Caco-2 (cell line): ENCODE measurements at regions not wholly inside any gene's neighbourhood (a gene's known extent, or its start where the extent isn't known, plus 50 kb on each side); places are given as distances from the start of the nearest gene placed in this dataset.

Experiments
- BruUV-seq: library from RNA; stranded (reverse); fragments of 400-500 nt; replicated peaks from 2 replicates; lab custom pipeline; 2021; lab: Mats Ljungman, UMichigan
- CTCF ChIA-PET: fragments of 300-600 bp; sonication (Branson Sonifier 250); formaldehyde crosslinking; loops from one replicate; lab custom pipeline; 2022; ENCODE audit warnings: antibody characterized with exemption; lab: Charles Lee
- POLR2A ChIA-PET: fragments of 300-600 bp; sonication (Branson Sonifier 250); formaldehyde crosslinking; loops from one replicate; lab custom pipeline; 2022; ENCODE audit warnings: antibody characterized with exemption; lab: Charles Lee
- DNase-seq, 2 experiments: peaks; one replicate each; pipeline versions ENCODE4 v3.0.0 to v3.0.0-alpha.2; 2020 to 2022
- H3K27me3 ChIP-seq: replicated peaks from 2 replicates; pipeline ENCODE4 v1.6.0; 2011; ENCODE audit warnings: low read length; ENCODE audit not compliant: control insufficient read depth, insufficient read depth
- H3K36me3 ChIP-seq: 2 replicates; pipeline ENCODE4 v1.5.1; 2011; ENCODE audit warnings: low read length; ENCODE audit not compliant: control insufficient read depth, insufficient read depth
- H3K4me1 ChIP-seq: fragments of 250-450 bp; sonication (Bioruptor Pico); 2 replicates; pipeline ENCODE4 v1.5.1; 2020; ENCODE audit warnings: mild to moderate bottlenecking
- H3K4me3 ChIP-seq: 2 replicates; pipeline ENCODE4 v1.5.1; 2011; ENCODE audit warnings: low read depth, mild to moderate bottlenecking, control low read depth, low read length
- H3K9me3 ChIP-seq: fragments of 250-450 bp; sonication (Bioruptor Pico); 2 replicates; pipeline ENCODE4 v1.5.1; 2020; ENCODE audit warnings: mild to moderate bottlenecking, moderate library complexity
- H3K27ac Mint-ChIP-seq: one replicate; pipeline ENCODE4 v1.8.0; 2022; ENCODE audit warnings: mixed read lengths; ENCODE audit not compliant: unreplicated experiment
- H3K27me3 Mint-ChIP-seq: one replicate; pipeline ENCODE4 v1.8.0; 2022; ENCODE audit warnings: mixed read lengths; ENCODE audit not compliant: insufficient read depth, unreplicated experiment
- H3K36me3 Mint-ChIP-seq: one replicate; pipeline ENCODE4 v1.8.0; 2022; ENCODE audit warnings: mild to moderate bottlenecking, mixed read lengths; ENCODE audit not compliant: insufficient read depth, unreplicated experiment
- H3K4me1 Mint-ChIP-seq: one replicate; pipeline ENCODE4 v1.8.0; 2022; ENCODE audit warnings: low read depth, mixed read lengths; ENCODE audit not compliant: unreplicated experiment
- H3K4me3 Mint-ChIP-seq: one replicate; pipeline ENCODE4 v1.8.0; 2022; ENCODE audit warnings: mild to moderate bottlenecking, moderate library complexity, mixed read lengths; ENCODE audit not compliant: unreplicated experiment
- H3K9me3 Mint-ChIP-seq: one replicate; pipeline ENCODE4 v1.8.0; 2022; ENCODE audit warnings: mixed read lengths; ENCODE audit not compliant: unreplicated experiment
- CTCF ChIP-seq, 2 experiments: fragments of 200-600 bp in 1 of 2; IDR thresholded peaks; 1 replicate in 1 of 2; 2 replicates in 1 of 2; pipeline versions ENCODE4 v1.5.1 to v1.8.0; 2011 to 2022; ENCODE audit warnings: antibody characterized with exemption in 1 of 2, control low read depth in 1 of 2, inconsistent platforms in 1 of 2, low read depth in 1 of 2, low read length in 1 of 2, mild to moderate bottlenecking in 1 of 2, moderate library complexity in 1 of 2; ENCODE audit not compliant: insufficient read depth in 1 of 2, severe bottlenecking in 1 of 2, unreplicated experiment in 1 of 2
- intact Hi-C: fragments of 100-400 bp; cut with micrococcal nuclease; formaldehyde crosslinking; loops from one replicate; pipeline ENCODE4 v1.10.0; 2022; ENCODE audit not compliant: unreplicated experiment

GRCh38 chr12:72110937-72111650, 161.1 kb upstream of the TRHDE start:
- no peak overlapping the region for H3K4me3 Mint-ChIP-seq
- Histone ChIP-seq H3K36me3 (no peaks in the 10 kb centered on the region), H3K9me3 (no peaks in the 10 kb centered on the region), H3K4me1 (no peaks in the 10 kb centered on the region), H3K4me3 (no peak overlapping the region), H3K27me3 (no peaks in the 10 kb centered on the region)
- no TSS peak for BruUV-seq
- no peak for DNase-seq
- ChIA-PET CTCF (no interaction called here), POLR2A (no interaction called here)
- no peaks in the 10 kb centered on the region for H3K36me3 Mint-ChIP-seq
- TF ChIP-seq CTCF (IDR thresholded peaks at IDR 0.05; ENCODE audit: insufficient read depth in 1 of 2, low read depth in 1 of 2, low read length in 1 of 2, severe bottlenecking in 1 of 2, unreplicated experiment in 1 of 2) = no peak
- H3K4me1 Mint-ChIP-seq = no peaks in the 10 kb centered on the region
- peaks cover 5% of the 10 kb centered on the region for H3K27me3 Mint-ChIP-seq
- H3K9me3 Mint-ChIP-seq = no peaks in the 10 kb centered on the region
- no peak overlapping the region for H3K27ac Mint-ChIP-seq
- intact Hi-C loops = no loop called here

- Mint-ChIP-seq H3K4me1 (no peaks in the 10 kb centered on the region), H3K27ac (no peak overlapping the region), H3K36me3 (no peaks in the 10 kb centered on the region), H3K4me3 (no peak overlapping the region), H3K27me3 (peaks cover 5% of the 10 kb centered on the region), H3K9me3 (no peaks in the 10 kb centered on the region)
- ChIA-PET CTCF (no interaction called here), POLR2A (no interaction called here)
- Histone ChIP-seq H3K4me1 (no peaks in the 10 kb centered on the region), H3K27me3 (no peaks in the 10 kb centered on the region), H3K4me3 (no peak overlapping the region), H3K9me3 (no peaks in the 10 kb centered on the region), H3K36me3 (no peaks in the 10 kb centered on the region)
- DNase-seq = no peak
- intact Hi-C loops = no loop called here
- BruUV-seq = no TSS peak
- no peak for TF ChIP-seq CTCF (IDR thresholded peaks at IDR 0.05; ENCODE audit: insufficient read depth in 1 of 2, low read depth in 1 of 2, low read length in 1 of 2, severe bottlenecking in 1 of 2, unreplicated experiment in 1 of 2)
Observed at GRCh38 chr12:72111706-72112105, 160.5 kb upstream of the TRHDE start.

GRCh38 chr12:72133497-72134055, 138.6 kb upstream of the TRHDE start:
- Histone ChIP-seq H3K4me1 (no peaks in the 10 kb centered on the region), H3K4me3 (no peak overlapping the region), H3K36me3 (no peaks in the 10 kb centered on the region), H3K27me3 (no peaks in the 10 kb centered on the region), H3K9me3 (no peaks in the 10 kb centered on the region)
- TF ChIP-seq CTCF (IDR thresholded peaks at IDR 0.05; ENCODE audit: insufficient read depth in 1 of 2, low read depth in 1 of 2, low read length in 1 of 2, severe bottlenecking in 1 of 2, unreplicated experiment in 1 of 2) = no peak
- no peaks in the 10 kb centered on the region for H3K36me3 Mint-ChIP-seq
- H3K4me1 Mint-ChIP-seq = no peaks in the 10 kb centered on the region
- no peaks in the 10 kb centered on the region for H3K9me3 Mint-ChIP-seq
- no peak for DNase-seq
- no peak overlapping the region for H3K4me3 Mint-ChIP-seq
- POLR2A ChIA-PET = no interaction called here
- intact Hi-C loops = loop anchor here (1.0 to 10.0 kb wide), 2 partner anchors 119 to 131 kb away; no protein-coding TSS in a partner anchor
- BruUV-seq = no TSS peak
- CTCF ChIA-PET = no interaction called here
- no peak overlapping the region for H3K27ac Mint-ChIP-seq
- H3K27me3 Mint-ChIP-seq = peaks cover 17% of the 10 kb centered on the region
